Activated CD4-positive, alpha-beta memory T cell treated with anti-CD3 and anti-CD28 coated beads for 36 hours (primary cell): ENCODE measurements at regions not wholly inside any gene's neighbourhood (a gene's known extent, or its start where the extent isn't known, plus 50 kb on each side); places are given as distances from the start of the nearest gene placed in this dataset.

Experiments used
- CTCF ChIA-PET: fragments of 350-600 bp; sonication (Branson Sonifier 250); formaldehyde crosslinking; loops from one replicate; lab custom pipeline; 2021; ENCODE audit warnings: antibody characterized with exemption, inconsistent platforms; lab: Charles Lee
- POLR2A ChIA-PET: fragments of 350-600 bp; sonication (Branson Sonifier 250); formaldehyde crosslinking; loops from one replicate; lab custom pipeline; 2021; ENCODE audit warnings: antibody characterized with exemption; lab: Charles Lee
- DNase-seq: peaks from one replicate; pipeline ENCODE4 v3.0.0-alpha.2; 2020
- H3K27ac Mint-ChIP-seq: one replicate; pipeline ENCODE4 v1.8.0; 2021; ENCODE audit warnings: mixed read lengths
- H3K27me3 Mint-ChIP-seq: one replicate; pipeline ENCODE4 v1.8.0; 2021; ENCODE audit warnings: mixed read lengths
- H3K36me3 Mint-ChIP-seq: one replicate; pipeline ENCODE4 v1.8.0; 2021; ENCODE audit warnings: mixed read lengths
- H3K4me1 Mint-ChIP-seq: one replicate; pipeline ENCODE4 v1.8.0; 2021; ENCODE audit warnings: low read depth, mixed read lengths
- H3K4me3 Mint-ChIP-seq: one replicate; pipeline ENCODE4 v1.8.0; 2021; ENCODE audit warnings: mild to moderate bottlenecking, mixed read lengths
- H3K9me3 Mint-ChIP-seq: one replicate; pipeline ENCODE4 v1.8.0; 2021; ENCODE audit warnings: mixed read lengths
- intact Hi-C: fragments of 100-400 bp; cut with micrococcal nuclease; formaldehyde crosslinking; loops from one replicate; pipeline ENCODE4 v1.15.1; 2023

- intact Hi-C loops, result no loop called here
- no peak for DNase-seq
- ChIA-PET POLR2A (no interaction called here), CTCF (no interaction called here)
- Mint-ChIP-seq H3K9me3 (no peaks in the 10 kb centered on the region), H3K4me1 (no peaks in the 10 kb centered on the region), H3K27ac (no peak overlapping the region), H3K27me3 (peaks cover 5% of the 10 kb centered on the region), H3K36me3 (no peaks in the 10 kb centered on the region), H3K4me3 (no peak overlapping the region)
Measured at GRCh38 chr5:86797677-86798076, 179.9 kb downstream of the COX7C start.

GRCh38 chr5:86806206-86806605 lies 188.5 kb downstream of the COX7C start:
- Mint-ChIP-seq H3K27ac (no peak overlapping the region), H3K4me1 (no peaks in the 10 kb centered on the region), H3K9me3 (peaks cover 6% of the 10 kb centered on the region), H3K36me3 (no peaks in the 10 kb centered on the region), H3K4me3 (no peak overlapping the region), H3K27me3 (peaks cover 4% of the 10 kb centered on the region)
- no peak for DNase-seq
- ChIA-PET CTCF (no interaction called here), POLR2A (no interaction called here)
- intact Hi-C loops, result no loop called here

- ChIA-PET CTCF (no interaction called here), POLR2A (no interaction called here)
- Mint-ChIP-seq H3K9me3 (peaks cover 6% of the 10 kb centered on the region), H3K4me1 (no peaks in the 10 kb centered on the region), H3K36me3 (no peaks in the 10 kb centered on the region), H3K27me3 (peaks cover 2% of the 10 kb centered on the region), H3K4me3 (no peak overlapping the region), H3K27ac (no peak overlapping the region)
- no peak for DNase-seq
- intact Hi-C loops, result no loop called here
Measured at GRCh38 chr5:86807046-86808031, 189.6 kb downstream of the COX7C start.

- DNase-seq, result no peak
- POLR2A ChIA-PET, result no interaction called here
- H3K4me3 Mint-ChIP-seq, result no peak overlapping the region
- H3K27me3 Mint-ChIP-seq, result no peaks in the 10 kb centered on the region
- CTCF ChIA-PET, result no interaction called here
- no peaks in the 10 kb centered on the region for H3K36me3 Mint-ChIP-seq
- no peaks in the 10 kb centered on the region for H3K4me1 Mint-ChIP-seq
- no peak overlapping the region for H3K27ac Mint-ChIP-seq
- H3K9me3 Mint-ChIP-seq, result no peaks in the 10 kb centered on the region
- intact Hi-C loops, result no loop called here
Measured at GRCh38 chr5:86814315-86814714, 196.6 kb downstream of the COX7C start.

GRCh38 chr5:86814907-86815306 lies 197.2 kb downstream of the COX7C start:
- intact Hi-C loops, result no loop called here
- DNase-seq, result no peak
- Mint-ChIP-seq H3K9me3 (no peaks in the 10 kb centered on the region), H3K27ac (no peak overlapping the region), H3K27me3 (no peaks in the 10 kb centered on the region), H3K4me1 (no peaks in the 10 kb centered on the region), H3K36me3 (no peaks in the 10 kb centered on the region), H3K4me3 (no peak overlapping the region)
- ChIA-PET CTCF (no interaction called here), POLR2A (no interaction called here)

GRCh38 chr5:86824637-86825036 lies 206.9 kb downstream of the COX7C start:
- Mint-ChIP-seq H3K36me3 (no peaks in the 10 kb centered on the region), H3K27me3 (no peaks in the 10 kb centered on the region), H3K4me1 (no peaks in the 10 kb centered on the region), H3K4me3 (no peak overlapping the region), H3K9me3 (no peaks in the 10 kb centered on the region), H3K27ac (no peak overlapping the region)
- intact Hi-C loops, result no loop called here
- CTCF ChIA-PET, result no interaction called here
- DNase-seq, result no peak
- POLR2A ChIA-PET, result no interaction called here

GRCh38 chr5:86831128-86831527 lies 213.4 kb downstream of the COX7C start:
- Mint-ChIP-seq H3K27ac (no peak overlapping the region), H3K36me3 (no peaks in the 10 kb centered on the region), H3K4me1 (no peaks in the 10 kb centered on the region), H3K27me3 (no peaks in the 10 kb centered on the region), H3K9me3 (no peaks in the 10 kb centered on the region), H3K4me3 (no peak overlapping the region)
- ChIA-PET POLR2A (no interaction called here), CTCF (interaction anchor here (0.6 kb wide), 1 partner anchor 266 kb away, joined by 3 read pairs; no protein-coding TSS in a partner anchor)
- DNase-seq, result no peak
- intact Hi-C loops, result no loop called here

GRCh38 chr5:86833868-86834267 lies 216.1 kb downstream of the COX7C start:
- no peaks in the 10 kb centered on the region for H3K27me3 Mint-ChIP-seq
- no peak overlapping the region for H3K4me3 Mint-ChIP-seq
- ChIA-PET POLR2A (no interaction called here), CTCF (interaction anchor here (1.0 kb wide), 1 partner anchor 47 kb away, joined by 3 read pairs; no protein-coding TSS in a partner anchor)
- H3K36me3 Mint-ChIP-seq, result no peaks in the 10 kb centered on the region
- no peak for DNase-seq
- H3K4me1 Mint-ChIP-seq, result no peaks in the 10 kb centered on the region
- no peak overlapping the region for H3K27ac Mint-ChIP-seq
- intact Hi-C loops, result no loop called here
- H3K9me3 Mint-ChIP-seq, result no peaks in the 10 kb centered on the region

- DNase-seq, result no peak
- intact Hi-C loops, result no loop called here
- no peak overlapping the region for H3K4me3 Mint-ChIP-seq
- CTCF ChIA-PET, result interaction anchor here (1.1 kb wide), 1 partner anchor 56 kb away, joined by 3 read pairs; no protein-coding TSS in a partner anchor
- no peaks in the 10 kb centered on the region for H3K9me3 Mint-ChIP-seq
- H3K4me1 Mint-ChIP-seq, result no peaks in the 10 kb centered on the region
- no peak overlapping the region for H3K27ac Mint-ChIP-seq
- H3K27me3 Mint-ChIP-seq, result no peaks in the 10 kb centered on the region
- H3K36me3 Mint-ChIP-seq, result no peaks in the 10 kb centered on the region
- POLR2A ChIA-PET, result no interaction called here
Measured at GRCh38 chr5:86837610-86838009, 219.9 kb downstream of the COX7C start.

- intact Hi-C loops, result no loop called here
Measured at GRCh38 chr5:86838083-86838482, 220.3 kb downstream of the COX7C start.

GRCh38 chr5:86841000-86841644 lies 223.4 kb downstream of the COX7C start:
- Mint-ChIP-seq H3K4me1 (no peaks in the 10 kb centered on the region), H3K36me3 (no peaks in the 10 kb centered on the region), H3K4me3 (no peak overlapping the region), H3K27ac (no peak overlapping the region), H3K27me3 (no peaks in the 10 kb centered on the region), H3K9me3 (no peaks in the 10 kb centered on the region)
- intact Hi-C loops, result no loop called here
- DNase-seq, result no peak
- POLR2A ChIA-PET, result no interaction called here
- CTCF ChIA-PET, result no interaction called here

More at GRCh38 chr5:86838083-86838482, 220.3 kb downstream of the COX7C start:
- Mint-ChIP-seq H3K27ac (no peak overlapping the region), H3K4me1 (no peaks in the 10 kb centered on the region), H3K36me3 (no peaks in the 10 kb centered on the region), H3K4me3 (no peak overlapping the region), H3K27me3 (no peaks in the 10 kb centered on the region), H3K9me3 (no peaks in the 10 kb centered on the region)
- ChIA-PET CTCF (no interaction called here), POLR2A (no interaction called here)
- DNase-seq, result no peak

GRCh38 chr5:86858442-86858841 lies 240.7 kb downstream of the COX7C start:
- POLR2A ChIA-PET, result no interaction called here

More at GRCh38 chr5:86858442-86858841, 240.7 kb downstream of the COX7C start:
- Mint-ChIP-seq H3K4me3 (no peak overlapping the region), H3K4me1 (no peaks in the 10 kb centered on the region), H3K9me3 (no peaks in the 10 kb centered on the region), H3K36me3 (no peaks in the 10 kb centered on the region), H3K27me3 (peaks cover 10% of the 10 kb centered on the region), H3K27ac (no peak overlapping the region)
- intact Hi-C loops, result no loop called here
- CTCF ChIA-PET, result no interaction called here
- DNase-seq, result no peak
